Keratinocyte (primary cell): ENCODE measurements at regions not wholly inside any gene's neighbourhood (a gene's known extent, or its start where the extent isn't known, plus 50 kb on each side); places are given as distances from the start of the nearest gene placed in this dataset.

Experiments used
- DNase-seq: peaks from one replicate; pipeline ENCODE4 v3.0.0-alpha.2; 2011; ENCODE audit warnings: low read depth, missing footprints, low spot score
- FAIRE-seq: peaks from 2 replicates; lab custom pipeline; 2011; peaks lifted over from hg19 to GRCh38; lab: Jason Lieb, UNC
- H2AFZ ChIP-seq: 2 replicates; pipeline ENCODE4 v1.6.0; 2012; ENCODE audit warnings: low read length, control low read depth, inconsistent platforms; ENCODE audit not compliant: control insufficient read depth
- H3K27ac ChIP-seq: 2 replicates; pipeline ENCODE4 v1.5.1; 2011; ENCODE audit warnings: low read length; ENCODE audit not compliant: control insufficient read depth, insufficient read depth
- H3K27me3 ChIP-seq: 3 replicates; pipeline ENCODE4 v1.6.0; 2011; ENCODE audit warnings: low read length; ENCODE audit not compliant: control insufficient read depth, insufficient read depth; ENCODE audit errors: extremely low read depth
- H3K36me3 ChIP-seq, 2 experiments: 2 replicates in 1 of 2; 3 replicates in 1 of 2; pipeline ENCODE4 v1.5.1; 2011; ENCODE audit warnings: low read length in 2 of 2, mild to moderate bottlenecking in 1 of 2; ENCODE audit not compliant: control insufficient read depth in 2 of 2, insufficient read depth in 2 of 2; ENCODE audit errors: extremely low read depth in 1 of 2
- H3K4me1 ChIP-seq: 3 replicates; pipeline ENCODE4 v1.5.1; 2011; ENCODE audit warnings: low read length; ENCODE audit not compliant: control insufficient read depth, insufficient read depth; ENCODE audit errors: extremely low read depth
- H3K4me2 ChIP-seq: 3 replicates; pipeline ENCODE4 v1.6.0; 2011; ENCODE audit warnings: low read depth, low read length; ENCODE audit not compliant: control insufficient read depth, insufficient read depth; ENCODE audit errors: extremely low read depth
- H3K4me3 ChIP-seq, 3 experiments: fragments of 200-600 bp in 1 of 3; sonication (generic) in 1 of 3; 2 replicates in 2 of 3; 3 replicates in 1 of 3; pipeline ENCODE4 v1.5.1; 2011 to 2016; ENCODE audit warnings: low read length in 3 of 3, mild to moderate bottlenecking in 3 of 3, control low read depth in 2 of 3, inconsistent platforms in 1 of 3, low read depth in 1 of 3, mixed read lengths in 1 of 3, mixed run types in 1 of 3, moderate library complexity in 1 of 3; ENCODE audit not compliant: control insufficient read depth in 2 of 3, insufficient read depth in 2 of 3; ENCODE audit errors: extremely low read depth in 1 of 3
- H3K79me2 ChIP-seq: 2 replicates; pipeline ENCODE4 v1.6.0; 2012; ENCODE audit warnings: low read length; ENCODE audit not compliant: control insufficient read depth, insufficient read depth
- H3K9ac ChIP-seq: 3 replicates; pipeline ENCODE4 v1.6.0; 2011; ENCODE audit warnings: low read length; ENCODE audit not compliant: control insufficient read depth, insufficient read depth; ENCODE audit errors: extremely low read depth
- H3K9me1 ChIP-seq: 3 replicates; pipeline ENCODE4 v1.6.0; 2011; ENCODE audit warnings: low read length; ENCODE audit not compliant: control insufficient read depth, insufficient read depth; ENCODE audit errors: extremely low read depth
- H3K9me3 ChIP-seq: 2 replicates; pipeline ENCODE4 v1.5.1; 2012; ENCODE audit warnings: low read depth, low read length; ENCODE audit not compliant: control insufficient read depth
- H4K20me1 ChIP-seq: 3 replicates; pipeline ENCODE4 v1.6.0; 2011; ENCODE audit warnings: low read length; ENCODE audit not compliant: control insufficient read depth, insufficient read depth; ENCODE audit errors: extremely low read depth
- CTCF ChIP-seq, 3 experiments: IDR thresholded peaks in 1 of 3; conservative IDR thresholded peaks in 1 of 3; optimal IDR thresholded peaks in 1 of 3; 2 replicates in 2 of 3; 3 replicates in 1 of 3; pipeline versions ENCODE3 to v1.5.1; 2011; ENCODE audit warnings: low read length in 3 of 3, mild to moderate bottlenecking in 3 of 3, moderate library complexity in 2 of 3, control low read depth in 1 of 3, inconsistent platforms in 1 of 3; ENCODE audit not compliant: insufficient read depth in 2 of 3; ENCODE audit errors: extremely low read depth in 1 of 3
- EZH2 ChIP-seq: IDR thresholded peaks from one replicate; pipeline ENCODE4 v1.6.1; 2012; ENCODE audit warnings: inconsistent platforms, mild to moderate bottlenecking, low read length, moderate library complexity
- dilution Hi-C: fragments of 300-500 bp; cut with MboI; formaldehyde crosslinking; loops from one replicate; pipeline ENCODE4 v1.7.0; 2020; ENCODE audit warnings: low sequenced_read_pairs; ENCODE audit not compliant: extremely low pct_ligation_motif_present

- Histone ChIP-seq H3K79me2 (no peaks in the 10 kb centered on the region), H3K9me3 (no peaks in the 10 kb centered on the region), H3K4me3 (no peak overlapping the region), H3K9me1 (no peaks in the 10 kb centered on the region), H4K20me1 (no peaks in the 10 kb centered on the region), H3K4me1 (no peaks in the 10 kb centered on the region), H3K9ac (no peak overlapping the region), H3K27me3 (peaks cover 4% of the 10 kb centered on the region), H2AFZ (no peak overlapping the region), H3K36me3 (no peaks in the 10 kb centered on the region), H3K27ac (no peak overlapping the region), H3K4me2 (no peak overlapping the region)
- dilution Hi-C loops, result no loop called here
- no peak for DNase-seq
- FAIRE-seq, result no peak
- TF ChIP-seq CTCF (optimal IDR thresholded peaks at IDR 0.05 in 1 of 3, IDR thresholded peaks at IDR 0.05 in 1 of 3, conservative IDR thresholded peaks at IDR 0.05 in 1 of 3; ENCODE audit: extremely low read depth in 1 of 3, insufficient read depth in 2 of 3, low read length in 3 of 3) (no peak), EZH2 (no peak)
Observed at GRCh38 chr5:60395712-60396329, 304.1 kb downstream of the DEPDC1B start.

- H3K36me3 ChIP-seq, result no peaks in the 10 kb centered on the region
- H3K27me3 ChIP-seq, result peaks cover 3% of the 10 kb centered on the region
- H3K79me2 ChIP-seq, result no peaks in the 10 kb centered on the region
- no peaks in the 10 kb centered on the region for H3K4me1 ChIP-seq
- H3K9ac ChIP-seq, result no peak overlapping the region
- no peaks in the 10 kb centered on the region for H3K9me3 ChIP-seq
- H3K27ac ChIP-seq, result no peak overlapping the region
- no peak for DNase-seq
- H3K9me1 ChIP-seq, result no peaks in the 10 kb centered on the region
- no peak overlapping the region for H3K4me3 ChIP-seq
- no peak overlapping the region for H2AFZ ChIP-seq
- TF ChIP-seq CTCF (optimal IDR thresholded peaks at IDR 0.05 in 1 of 3, IDR thresholded peaks at IDR 0.05 in 1 of 3, conservative IDR thresholded peaks at IDR 0.05 in 1 of 3; ENCODE audit: extremely low read depth in 1 of 3, insufficient read depth in 2 of 3, low read length in 3 of 3), result no peak
- dilution Hi-C loops, result no loop called here
- H4K20me1 ChIP-seq, result no peaks in the 10 kb centered on the region
- H3K4me2 ChIP-seq, result no peak overlapping the region
- no peak for FAIRE-seq
Observed at GRCh38 chr5:60387051-60387440, 312.9 kb downstream of the DEPDC1B start.
